Ascending aorta (tissue), 2 donors: ENCODE measurements at regions not wholly inside any gene's neighbourhood (a gene's known extent, or its start where the extent isn't known, plus 50 kb on each side); places are given as distances from the start of the nearest gene placed in this dataset.

ENCODE experiments used
- DNase-seq, 2 donors: peaks; one replicate each; pipeline ENCODE4 v3.0.0-alpha.2; 2019; ENCODE audit warnings: low spot score in 2 of 2
- H3K27ac ChIP-seq, 2 donors: fragments of 200-600 bp; sonication (generic); one replicate each; pipeline ENCODE4 v1.5.1; 2016 to 2017; ENCODE audit warnings: mild to moderate bottlenecking in 1 of 2
- H3K27me3 ChIP-seq: fragments of 200-600 bp; sonication (generic); one replicate; pipeline ENCODE4 v1.5.1; 2017
- H3K36me3 ChIP-seq, 2 donors: fragments of 200-600 bp; sonication (generic); one replicate each; pipeline ENCODE4 v1.5.1; 2016
- H3K4me1 ChIP-seq, 2 donors: fragments of 200-600 bp; sonication (generic); one replicate each; pipeline ENCODE4 v1.5.1; 2016 to 2017; ENCODE audit warnings: mild to moderate bottlenecking in 1 of 2
- H3K4me3 ChIP-seq, 2 donors: fragments of 200-600 bp; sonication (generic); one replicate each; pipeline ENCODE4 v1.5.1; 2016 to 2017; ENCODE audit warnings: mild to moderate bottlenecking in 1 of 2
- H3K9me3 ChIP-seq, 2 donors: fragments of 200-600 bp; sonication (generic); one replicate each; pipeline ENCODE4 v1.5.1; 2016
- intact Hi-C: fragments of 100-400 bp; cut with DNase I; formaldehyde crosslinking; loops from one replicate; pipeline ENCODE4 v1.15.1; 2023
- TF ChIP-seq, protein P1 (sequence below), 3 experiments: fragments of 200-600 bp in 2 of 3; fragments of 450-650 bp in 1 of 3; sonication (generic) in 2 of 3; IDR thresholded peaks; one replicate each; pipeline ENCODE4 v1.5.1; 2016 to 2019; ENCODE audit warnings: antibody characterized with exemption in 3 of 3, mild to moderate bottlenecking in 1 of 3, moderate library complexity in 1 of 3

DNA sequence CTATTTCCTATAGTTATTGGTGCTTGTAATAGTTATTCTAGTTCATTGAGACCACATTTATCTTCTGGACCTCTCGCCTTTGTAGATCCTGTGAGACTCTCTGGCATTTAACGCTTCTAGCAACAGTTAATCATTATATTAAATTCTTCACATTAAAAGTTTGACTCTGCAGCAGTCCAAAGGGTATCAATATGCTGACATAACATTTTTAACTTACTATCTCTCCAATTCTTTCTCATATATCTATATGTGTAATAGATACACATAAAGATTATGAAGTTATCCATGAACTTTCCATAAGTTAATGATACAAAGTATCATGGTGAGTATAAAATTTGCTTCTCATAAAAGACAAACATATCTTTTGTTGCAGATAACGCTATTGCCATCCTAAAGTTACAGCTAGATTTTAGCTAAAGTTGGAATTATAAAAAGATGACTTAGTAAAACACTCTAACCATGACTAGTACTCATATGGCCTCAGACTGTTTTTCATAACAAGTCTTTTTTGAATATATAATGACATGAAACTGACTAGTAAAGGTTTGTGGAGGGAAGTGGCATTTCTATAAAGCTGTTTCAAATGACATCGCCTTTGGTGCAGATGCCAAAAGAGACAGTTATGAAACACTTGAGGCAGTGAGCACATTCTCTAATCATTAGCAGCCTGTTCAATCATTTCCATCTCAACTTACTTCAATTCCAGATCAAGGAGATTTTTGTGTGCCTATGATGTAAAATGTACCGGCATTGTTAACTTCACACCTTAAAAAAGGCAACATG lies 379.3 kb upstream of the CBLB start:
- Histone ChIP-seq H3K9me3 (no peaks in the 10 kb centered on the region), H3K27ac (no peak overlapping the region), H3K36me3 (no peaks in the 10 kb centered on the region), H3K4me3 (no peak overlapping the region), H3K27me3 (no peaks in the 10 kb centered on the region), H3K4me1 (no peaks in the 10 kb centered on the region)
- intact Hi-C loops = no loop called here
- TF ChIP-seq, protein P1, sequence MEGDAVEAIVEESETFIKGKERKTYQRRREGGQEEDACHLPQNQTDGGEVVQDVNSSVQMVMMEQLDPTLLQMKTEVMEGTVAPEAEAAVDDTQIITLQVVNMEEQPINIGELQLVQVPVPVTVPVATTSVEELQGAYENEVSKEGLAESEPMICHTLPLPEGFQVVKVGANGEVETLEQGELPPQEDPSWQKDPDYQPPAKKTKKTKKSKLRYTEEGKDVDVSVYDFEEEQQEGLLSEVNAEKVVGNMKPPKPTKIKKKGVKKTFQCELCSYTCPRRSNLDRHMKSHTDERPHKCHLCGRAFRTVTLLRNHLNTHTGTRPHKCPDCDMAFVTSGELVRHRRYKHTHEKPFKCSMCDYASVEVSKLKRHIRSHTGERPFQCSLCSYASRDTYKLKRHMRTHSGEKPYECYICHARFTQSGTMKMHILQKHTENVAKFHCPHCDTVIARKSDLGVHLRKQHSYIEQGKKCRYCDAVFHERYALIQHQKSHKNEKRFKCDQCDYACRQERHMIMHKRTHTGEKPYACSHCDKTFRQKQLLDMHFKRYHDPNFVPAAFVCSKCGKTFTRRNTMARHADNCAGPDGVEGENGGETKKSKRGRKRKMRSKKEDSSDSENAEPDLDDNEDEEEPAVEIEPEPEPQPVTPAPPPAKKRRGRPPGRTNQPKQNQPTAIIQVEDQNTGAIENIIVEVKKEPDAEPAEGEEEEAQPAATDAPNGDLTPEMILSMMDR (IDR thresholded peaks at IDR 0.05) = no peak
- DNase-seq = no peak

DNA sequence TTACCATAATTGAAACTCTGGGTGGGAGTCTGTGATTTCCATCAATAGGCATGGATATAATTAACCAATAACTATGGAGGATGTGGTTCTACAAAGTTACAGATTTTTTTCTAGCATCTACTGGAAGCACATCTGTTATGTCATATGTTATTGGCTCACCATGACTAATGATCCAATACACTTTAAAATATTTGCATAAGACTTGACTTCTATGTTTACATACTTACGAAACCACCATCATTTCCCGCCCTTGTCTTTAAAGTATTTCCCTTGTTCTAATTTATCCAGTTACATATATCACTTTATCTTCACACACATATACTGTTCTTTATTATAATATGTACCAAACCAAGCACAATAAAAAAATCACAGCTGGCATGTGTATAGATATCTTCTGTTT lies 380.3 kb upstream of the CBLB start:
- TF ChIP-seq, protein P1 (IDR thresholded peaks at IDR 0.05) = no peak

DNA sequence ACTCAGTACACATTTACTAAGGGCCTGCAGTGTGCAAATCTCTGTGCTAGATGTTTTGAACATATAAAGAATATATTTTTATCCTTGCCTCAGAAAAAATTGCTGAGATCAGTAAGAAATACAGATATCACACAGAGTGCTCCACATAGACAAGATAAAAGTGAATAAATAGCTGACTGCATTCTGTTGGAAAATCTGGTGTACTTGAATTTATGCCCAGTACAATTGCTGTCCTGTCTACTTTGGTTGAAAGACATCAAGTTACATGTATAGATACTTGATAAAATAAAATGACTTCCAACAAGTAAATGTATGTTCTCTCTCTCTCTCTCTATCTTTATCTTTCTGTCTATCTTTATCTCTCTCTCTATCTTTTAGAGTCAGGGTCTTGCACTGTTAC lies 381.2 kb upstream of the CBLB start:
- TF ChIP-seq, protein P1 (IDR thresholded peaks at IDR 0.05) = no peak
- intact Hi-C loops = no loop called here

More for the DNA sequence above, 380.3 kb upstream of the CBLB start:
- Histone ChIP-seq H3K4me3 (no peak overlapping the region), H3K27me3 (no peaks in the 10 kb centered on the region), H3K9me3 (no peaks in the 10 kb centered on the region), H3K4me1 (no peaks in the 10 kb centered on the region), H3K36me3 (no peaks in the 10 kb centered on the region), H3K27ac (no peak overlapping the region)
- intact Hi-C loops = no loop called here
- no peak for DNase-seq

DNA sequence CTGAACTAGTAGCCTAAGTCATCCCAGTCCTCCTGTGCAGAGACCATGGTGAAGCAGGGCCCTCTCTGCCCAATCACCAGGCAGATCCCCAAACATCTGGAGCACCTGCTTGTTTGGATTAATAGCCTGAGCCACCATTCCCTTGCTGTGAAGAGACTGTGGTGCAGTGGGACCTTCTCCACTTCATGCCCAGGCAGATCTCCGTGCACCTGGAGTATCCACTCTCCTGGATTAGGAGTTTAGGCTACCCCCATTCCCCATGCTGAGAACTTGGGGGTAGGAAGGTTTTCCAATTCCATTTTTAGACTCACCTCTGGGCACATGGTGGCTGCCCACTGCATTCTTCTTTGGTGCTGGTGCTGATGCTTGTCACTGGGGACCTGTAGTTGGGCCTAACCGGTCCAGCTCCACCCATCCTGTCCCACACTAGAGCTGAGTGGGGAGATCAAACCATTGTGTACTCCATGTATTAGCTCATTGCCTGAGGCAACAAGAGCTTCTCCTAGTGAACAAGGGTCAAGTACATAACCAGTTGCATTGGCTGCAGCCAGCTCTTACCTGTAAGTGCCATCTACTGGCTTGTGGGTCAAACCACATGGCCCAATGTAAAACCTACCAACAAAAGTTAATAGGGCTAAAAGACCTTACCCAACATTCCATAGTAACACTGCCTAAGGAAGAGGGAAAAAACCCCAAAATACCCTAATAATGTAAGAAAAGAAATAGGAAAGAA lies 382.5 kb upstream of the CBLB start:
- Histone ChIP-seq H3K27ac (no peak overlapping the region), H3K4me1 (no peaks in the 10 kb centered on the region), H3K36me3 (no peaks in the 10 kb centered on the region), H3K4me3 (no peak overlapping the region), H3K9me3 (no peaks in the 10 kb centered on the region), H3K27me3 (no peaks in the 10 kb centered on the region)
- TF ChIP-seq, protein P1 (IDR thresholded peaks at IDR 0.05) = no peak
- DNase-seq = no peak
- intact Hi-C loops = no loop called here

More for the DNA sequence above, 381.2 kb upstream of the CBLB start:
- Histone ChIP-seq H3K27me3 (no peaks in the 10 kb centered on the region), H3K27ac (no peak overlapping the region), H3K4me3 (no peak overlapping the region), H3K4me1 (no peaks in the 10 kb centered on the region), H3K9me3 (no peaks in the 10 kb centered on the region), H3K36me3 (no peaks in the 10 kb centered on the region)
- DNase-seq = no peak

DNA sequence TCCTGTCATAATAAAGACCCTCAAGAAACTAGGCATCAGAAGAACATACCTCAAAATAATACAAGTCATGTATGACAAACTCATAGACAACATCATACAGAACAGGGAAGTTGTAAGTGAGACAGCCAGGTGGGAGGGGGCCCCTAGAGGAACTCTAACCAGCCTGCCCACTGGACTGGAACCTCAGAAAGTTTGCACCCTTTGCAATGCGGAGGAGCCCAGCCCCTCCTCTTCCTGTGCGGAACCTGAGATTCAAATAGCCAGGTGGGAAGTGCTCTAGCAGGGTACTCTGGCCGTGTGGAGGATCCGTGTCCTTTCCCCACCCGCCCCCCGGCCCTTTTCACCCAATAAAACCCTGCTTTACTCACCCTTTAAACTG lies 387.0 kb upstream of the CBLB start:
- no peak overlapping the region for H3K4me3 ChIP-seq
- TF ChIP-seq, protein P1 (IDR thresholded peaks at IDR 0.05) = no peak
- DNase-seq = no peak
- no peaks in the 10 kb centered on the region for H3K27me3 ChIP-seq
- H3K9me3 ChIP-seq = no peaks in the 10 kb centered on the region
- H3K36me3 ChIP-seq = no peaks in the 10 kb centered on the region
- no peaks in the 10 kb centered on the region for H3K4me1 ChIP-seq
- no peak overlapping the region for H3K27ac ChIP-seq
- intact Hi-C loops = no loop called here
